H1 (cell line): ENCODE measurements at regions not wholly inside any gene's neighbourhood (a gene's known extent, or its start where the extent isn't known, plus 50 kb on each side); places are given as distances from the start of the nearest gene placed in this dataset.

ENCODE experiments used
- CTCF ChIA-PET: fragments of 300-600 bp; sonication (Branson Sonifier 250); formaldehyde crosslinking; loops from one replicate; lab custom pipeline; 2021; ENCODE audit not compliant: partially characterized antibody; lab: Charles Lee
- POLR2A ChIA-PET: fragments of 300-600 bp; sonication (Branson Sonifier 250); formaldehyde crosslinking; loops from one replicate; lab custom pipeline; 2021; ENCODE audit warnings: inconsistent platforms; ENCODE audit not compliant: partially characterized antibody; lab: Charles Lee
- DNase-seq, 2 experiments: peaks; one replicate each; pipeline versions ENCODE4 v3.0.0 to v3.0.0-alpha.2; 2010 to 2022; ENCODE audit warnings: low spot score in 2 of 2, low read depth in 1 of 2, mixed read lengths in 1 of 2
- FAIRE-seq: peaks from 2 replicates; lab custom pipeline; 2011; peaks lifted over from hg19 to GRCh38; lab: Jason Lieb, UNC
- H2AFZ ChIP-seq: 2 replicates; pipeline ENCODE4 v1.8.1; 2012; ENCODE audit warnings: low read length, inconsistent platforms
- H2AK5ac ChIP-seq: 2 replicates; pipeline ENCODE4 v1.6.1; 2013; ENCODE audit warnings: low read depth, low read length
- H2BK120ac ChIP-seq: replicated peaks from 2 replicates; pipeline ENCODE3; 2013; ENCODE audit warnings: low read depth, low read length, inconsistent platforms
- H2BK12ac ChIP-seq: 2 replicates; pipeline ENCODE4 v1.6.1; 2013; ENCODE audit warnings: low read depth, low read length
- H2BK15ac ChIP-seq: 2 replicates; pipeline ENCODE4 v1.6.1; 2013; ENCODE audit warnings: low read length
- H2BK20ac ChIP-seq: 2 replicates; pipeline ENCODE4 v1.6.1; 2013; ENCODE audit warnings: low read length
- H2BK5ac ChIP-seq: 2 replicates; pipeline ENCODE4 v1.6.1; 2013; ENCODE audit warnings: low read depth, low read length
- H3K14ac ChIP-seq: 2 replicates; pipeline ENCODE4 v1.6.1; 2013; ENCODE audit warnings: inconsistent platforms; ENCODE audit not compliant: insufficient read length
- H3K18ac ChIP-seq: 2 replicates; pipeline ENCODE4 v1.6.1; 2013; ENCODE audit warnings: low read length; ENCODE audit errors: extremely low read depth
- H3K23ac ChIP-seq: 2 replicates; pipeline ENCODE4 v1.6.1; 2013; ENCODE audit warnings: inconsistent platforms; ENCODE audit not compliant: insufficient read length
- H3K23me2 ChIP-seq: 2 replicates; pipeline ENCODE4 v1.6.1; 2013; ENCODE audit warnings: low read depth, low read length
- H3K27ac ChIP-seq: 2 replicates; pipeline ENCODE4 v1.6.1; 2011; ENCODE audit warnings: low read depth, low read length, inconsistent platforms
- H3K27me3 ChIP-seq, 4 experiments: replicated peaks in 1 of 4; 1 replicate in 1 of 4; 2 replicates in 3 of 4; pipeline versions ENCODE4 v1.6.1 to v1.8.1; 2011 to 2013; ENCODE audit warnings: low read length in 3 of 4, mild to moderate bottlenecking in 3 of 4, inconsistent platforms in 2 of 4, mixed read lengths in 2 of 4, moderate library complexity in 1 of 4; ENCODE audit not compliant: control insufficient read depth in 3 of 4, insufficient read depth in 3 of 4; ENCODE audit errors: extremely low read depth in 1 of 4
- H3K36me3 ChIP-seq, 4 experiments: 2 replicates each; pipeline versions ENCODE4 v1.6.1 to v1.8.1; 2011 to 2013; ENCODE audit warnings: mild to moderate bottlenecking in 4 of 4, low read length in 3 of 4, moderate library complexity in 2 of 4, control low read depth in 1 of 4, inconsistent platforms in 1 of 4; ENCODE audit not compliant: insufficient read depth in 4 of 4, control insufficient read depth in 2 of 4
- H3K4ac ChIP-seq: replicated peaks from 2 replicates; pipeline ENCODE3; 2013; ENCODE audit warnings: low read length, low read depth, mixed read lengths, inconsistent platforms; ENCODE audit not compliant: insufficient read length
- H3K4me1 ChIP-seq, 4 experiments: replicated peaks in 1 of 4; 1 replicate in 1 of 4; 2 replicates in 3 of 4; pipeline versions ENCODE4 v1.6.1 to v1.8.1; 2011 to 2013; ENCODE audit warnings: low read length in 3 of 4, inconsistent platforms in 2 of 4, mixed read lengths in 1 of 4; ENCODE audit not compliant: insufficient read depth in 4 of 4, control insufficient read depth in 3 of 4
- H3K4me2 ChIP-seq, 2 experiments: 2 replicates each; pipeline versions ENCODE4 v1.6.1 to v1.8.1; 2011 to 2013; ENCODE audit warnings: low read depth in 2 of 2, low read length in 2 of 2, control low read depth in 1 of 2, inconsistent platforms in 1 of 2, mild to moderate bottlenecking in 1 of 2; ENCODE audit not compliant: insufficient read depth in 1 of 2
- H3K4me3 ChIP-seq, 4 experiments: fragments of 200-600, 300-600 bp in 1 of 4; sonication (generic), shearing (Covaris generic), sonication (Bioruptor Twin) in 1 of 4; 2 replicates each; pipeline versions ENCODE4 v1.5.1 to v1.8.1; 2011 to 2016; ENCODE audit warnings: low read length in 4 of 4, low read depth in 3 of 4, control low read depth in 2 of 4, inconsistent platforms in 2 of 4, mild to moderate bottlenecking in 2 of 4, mixed read lengths in 1 of 4, moderate library complexity in 1 of 4; ENCODE audit not compliant: insufficient read depth in 2 of 4; ENCODE audit errors: extremely low read depth in 1 of 4
- H3K56ac ChIP-seq: replicated peaks from 2 replicates; pipeline ENCODE3; 2013; ENCODE audit warnings: low read depth, mild to moderate bottlenecking, mixed read lengths, low read length, inconsistent platforms; ENCODE audit not compliant: insufficient read length
- H3K79me1 ChIP-seq: 2 replicates; pipeline ENCODE4 v1.6.1; 2013; ENCODE audit warnings: low read depth, low read length, control low read depth
- H3K79me2 ChIP-seq, 2 experiments: 2 replicates each; pipeline versions ENCODE4 v1.6.1 to v1.8.1; 2012 to 2013; ENCODE audit warnings: low read length in 2 of 2, mild to moderate bottlenecking in 2 of 2, inconsistent platforms in 1 of 2; ENCODE audit not compliant: insufficient read depth in 2 of 2, control insufficient read depth in 1 of 2
- H3K9ac ChIP-seq, 4 experiments: replicated peaks in 1 of 4; 1 replicate in 1 of 4; 2 replicates in 3 of 4; pipeline versions ENCODE4 v1.6.1 to v1.8.1; 2011 to 2013; ENCODE audit warnings: low read depth in 3 of 4, low read length in 3 of 4, control low read depth in 2 of 4, mild to moderate bottlenecking in 2 of 4, moderate library complexity in 2 of 4, inconsistent platforms in 1 of 4; ENCODE audit errors: extremely low read depth in 1 of 4
- H3K9me3 ChIP-seq, 2 experiments: 2 replicates each; pipeline versions ENCODE4 v1.6.1 to v1.8.1; 2012 to 2013; ENCODE audit warnings: mild to moderate bottlenecking in 2 of 2, moderate library complexity in 2 of 2, control low read depth in 1 of 2, inconsistent platforms in 1 of 2, low read depth in 1 of 2, low read length in 1 of 2, mixed read lengths in 1 of 2; ENCODE audit not compliant: insufficient read depth in 2 of 2
- H4K20me1 ChIP-seq, 2 experiments: replicated peaks in 1 of 2; 2 replicates each; pipeline versions ENCODE3 to v1.8.1; 2011 to 2013; ENCODE audit warnings: inconsistent platforms in 2 of 2, low read length in 2 of 2, mild to moderate bottlenecking in 1 of 2; ENCODE audit not compliant: insufficient read depth in 2 of 2, control insufficient read depth in 1 of 2
- H4K5ac ChIP-seq: 2 replicates; pipeline ENCODE4 v1.6.1; 2013; ENCODE audit warnings: low read length, low read depth, mixed read lengths, inconsistent platforms; ENCODE audit not compliant: insufficient read length
- H4K8ac ChIP-seq: 2 replicates; pipeline ENCODE4 v1.8.0; 2013; ENCODE audit warnings: mild to moderate bottlenecking, moderate library complexity, low read length, inconsistent platforms; ENCODE audit not compliant: insufficient read depth; ENCODE audit errors: extremely low read depth
- H4K91ac ChIP-seq: replicated peaks from 2 replicates; pipeline ENCODE3; 2013; ENCODE audit warnings: low read length, mixed read lengths, inconsistent platforms; ENCODE audit not compliant: insufficient read length
- CBX5 ChIP-seq: fragments of 300-800, 300-1000 bp; sonication (generic); IDR thresholded peaks from 2 replicates; pipeline ENCODE4 v1.7.1; 2016; ENCODE audit warnings: antibody characterized with exemption, low read length, low read depth
- CEBPB ChIP-seq: IDR thresholded peaks from 2 replicates; pipeline ENCODE4 v1.6.1; 2012; ENCODE audit warnings: low read depth, low read length
- EZH2 ChIP-seq: fragments of 200-600 bp; sonication (generic); IDR thresholded peaks from 2 replicates; pipeline ENCODE4 v1.7.1; 2012; ENCODE audit warnings: low read depth, mild to moderate bottlenecking, moderate library complexity, low read length, inconsistent platforms; ENCODE audit not compliant: severe bottlenecking
- FOSL1 ChIP-seq: IDR thresholded peaks from 2 replicates; pipeline ENCODE4 v1.6.1; 2011; ENCODE audit warnings: mild to moderate bottlenecking, low read depth, low read length, moderate library complexity; ENCODE audit not compliant: insufficient read depth
- KDM5A ChIP-seq: fragments of 200-600 bp; IDR thresholded peaks from 2 replicates; pipeline ENCODE4 v1.7.1; 2012; ENCODE audit warnings: mild to moderate bottlenecking, low read length, inconsistent platforms, mixed read lengths
- POLR2A ChIP-seq, 2 experiments: IDR thresholded peaks; 1 replicate in 1 of 2; 2 replicates in 1 of 2; pipeline ENCODE4 v1.6.1; 2011; ENCODE audit warnings: low read depth in 2 of 2, low read length in 2 of 2, mild to moderate bottlenecking in 2 of 2; ENCODE audit errors: control extremely low read depth in 1 of 2
- RAD21 ChIP-seq, 2 experiments: IDR thresholded peaks in 1 of 2; conservative IDR thresholded peaks in 1 of 2; 2 replicates each; pipeline ENCODE4 v1.6.1; 2011; ENCODE audit warnings: low read depth in 2 of 2, low read length in 2 of 2, improper control_type of control experiment in 1 of 2, inconsistent platforms in 1 of 2, mild to moderate bottlenecking in 1 of 2, moderate library complexity in 1 of 2
- SAP30 ChIP-seq: fragments of 300-600 bp; sonication (generic); IDR thresholded peaks from 2 replicates; pipeline ENCODE4 v1.7.1; 2012; ENCODE audit warnings: low read length, moderate library complexity, mild to moderate bottlenecking, inconsistent platforms; ENCODE audit not compliant: insufficient read depth, insufficient replicate concordance
- SP1 ChIP-seq: IDR thresholded peaks from 2 replicates; pipeline ENCODE4 v1.6.1; 2011; ENCODE audit warnings: low read depth, low read length
- SP2 ChIP-seq: IDR thresholded peaks from 2 replicates; pipeline ENCODE4 v1.6.1; 2012; ENCODE audit warnings: mild to moderate bottlenecking, low read length, inconsistent platforms
- SRF ChIP-seq: IDR thresholded peaks from 2 replicates; pipeline ENCODE4 v1.6.1; 2011; ENCODE audit warnings: mild to moderate bottlenecking, low read depth, low read length, moderate library complexity
- TAF1 ChIP-seq: IDR thresholded peaks from 2 replicates; pipeline ENCODE4 v1.6.1; 2011; ENCODE audit warnings: mild to moderate bottlenecking, low read depth, low read length
- WGBS, 2 experiments: shearing (Covaris generic) in 1 of 2; methylation state at CpG; one replicate each; pipeline versions ENCODE4 v1.1.6 to v1.1.7; 2013 to 2015; ENCODE audit warnings: low lambda C conversion rate in 2 of 2, mixed read lengths in 2 of 2, inconsistent platforms in 1 of 2, low coverage in 1 of 2, missing lambda C conversion rate in 1 of 2; ENCODE audit not compliant: insufficient replicate concordance in 2 of 2, insufficient coverage in 1 of 2, insufficient read length in 1 of 2; ENCODE audit errors: extremely low coverage in 1 of 2, missing lambda C conversion rate in 1 of 2; 5-methylcytosine and 5-hydroxymethylcytosine counted together
- TF ChIP-seq, protein P1 (sequence below), 3 experiments: IDR thresholded peaks; 1 replicate in 2 of 3; 2 replicates in 1 of 3; pipeline versions ENCODE4 v1.5.1 to v1.6.1; 2011; ENCODE audit warnings: low read length in 3 of 3, mild to moderate bottlenecking in 3 of 3, inconsistent platforms in 2 of 3, low read depth in 1 of 3, moderate library complexity in 1 of 3; ENCODE audit not compliant: insufficient read depth in 1 of 3; ENCODE audit errors: control extremely low read depth in 1 of 3

DNA sequence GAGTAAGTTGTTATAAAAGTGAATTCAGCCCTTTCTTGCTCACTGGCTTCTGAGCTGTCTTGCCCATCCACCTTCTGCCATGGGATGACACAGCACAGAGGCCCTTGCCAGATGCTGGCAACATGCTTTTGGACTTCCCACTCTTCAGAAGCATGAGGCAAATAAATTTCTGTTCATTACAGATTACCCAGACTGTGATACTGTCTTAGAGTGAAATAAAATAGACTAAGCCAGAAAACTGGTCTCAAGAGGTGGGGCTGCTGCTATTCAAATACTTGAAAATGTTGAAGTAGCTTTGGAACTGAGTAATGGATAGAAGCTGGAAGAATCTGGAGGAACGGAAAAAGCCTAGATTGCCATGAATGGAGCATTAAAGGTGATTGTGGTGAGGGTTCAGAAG lies 170.4 kb downstream of the ZMAT3 start:
- H2AFZ ChIP-seq = no peak overlapping the region
- no peak overlapping the region for H3K27ac ChIP-seq
- H3K4me3 ChIP-seq = no peak overlapping the region
- H3K23ac ChIP-seq = no peak overlapping the region
- H3K4me2 ChIP-seq = no peak overlapping the region
- ChIA-PET CTCF (interaction anchor here (0.5 to 1.7 kb wide), 3 partner anchors 10 to 791 kb away, joined by 3 read pairs; no protein-coding TSS in a partner anchor), POLR2A (interaction anchor here (0.9 kb wide), 1 partner anchor 42 kb away, joined by 3 read pairs; no protein-coding TSS in a partner anchor)
- no peak overlapping the region for H2AK5ac ChIP-seq
- H4K20me1 ChIP-seq = no peaks in the 10 kb centered on the region
- no peak overlapping the region for H3K18ac ChIP-seq
- H3K4ac ChIP-seq = no peak overlapping the region
- FAIRE-seq (no peak), DNase-seq (no peak)
- no peaks in the 10 kb centered on the region for H3K27me3 ChIP-seq
- no peak overlapping the region for H2BK12ac ChIP-seq
- no peak overlapping the region for H4K91ac ChIP-seq
- H4K5ac ChIP-seq = no peak overlapping the region
- H2BK15ac ChIP-seq = no peak overlapping the region
- 86% methylated on average over 1 of the region's 1 CpG; no CpG with 5 or more reads in 1 of the 2 experiments for WGBS, 2 experiments
- H2BK5ac ChIP-seq = no peak overlapping the region
- H3K14ac ChIP-seq = no peak overlapping the region
- H3K79me1 ChIP-seq = no peaks in the 10 kb centered on the region
- H3K79me2 ChIP-seq = no peaks in the 10 kb centered on the region
- H3K4me1 ChIP-seq = no peaks in the 10 kb centered on the region
- H4K8ac ChIP-seq = no peak overlapping the region
- no peak overlapping the region for H2BK20ac ChIP-seq
- H3K9me3 ChIP-seq = no peaks in the 10 kb centered on the region
- H2BK120ac ChIP-seq = no peak overlapping the region
- no peaks in the 10 kb centered on the region for H3K36me3 ChIP-seq
- H3K56ac ChIP-seq = no peak overlapping the region
- no peak overlapping the region for H3K9ac ChIP-seq
- H3K23me2 ChIP-seq = no peaks in the 10 kb centered on the region
- TF ChIP-seq, protein P1, sequence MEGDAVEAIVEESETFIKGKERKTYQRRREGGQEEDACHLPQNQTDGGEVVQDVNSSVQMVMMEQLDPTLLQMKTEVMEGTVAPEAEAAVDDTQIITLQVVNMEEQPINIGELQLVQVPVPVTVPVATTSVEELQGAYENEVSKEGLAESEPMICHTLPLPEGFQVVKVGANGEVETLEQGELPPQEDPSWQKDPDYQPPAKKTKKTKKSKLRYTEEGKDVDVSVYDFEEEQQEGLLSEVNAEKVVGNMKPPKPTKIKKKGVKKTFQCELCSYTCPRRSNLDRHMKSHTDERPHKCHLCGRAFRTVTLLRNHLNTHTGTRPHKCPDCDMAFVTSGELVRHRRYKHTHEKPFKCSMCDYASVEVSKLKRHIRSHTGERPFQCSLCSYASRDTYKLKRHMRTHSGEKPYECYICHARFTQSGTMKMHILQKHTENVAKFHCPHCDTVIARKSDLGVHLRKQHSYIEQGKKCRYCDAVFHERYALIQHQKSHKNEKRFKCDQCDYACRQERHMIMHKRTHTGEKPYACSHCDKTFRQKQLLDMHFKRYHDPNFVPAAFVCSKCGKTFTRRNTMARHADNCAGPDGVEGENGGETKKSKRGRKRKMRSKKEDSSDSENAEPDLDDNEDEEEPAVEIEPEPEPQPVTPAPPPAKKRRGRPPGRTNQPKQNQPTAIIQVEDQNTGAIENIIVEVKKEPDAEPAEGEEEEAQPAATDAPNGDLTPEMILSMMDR (IDR thresholded peaks at IDR 0.05; ENCODE audit: control extremely low read depth in 1 of 3, insufficient read depth in 1 of 3, low read depth in 1 of 3, low read length in 3 of 3) = no peak
- TF ChIP-seq SP2 = no peak
- TF ChIP-seq SAP30 = no peak
- TF ChIP-seq RAD21 (IDR thresholded peaks at IDR 0.05 in 1 of 2, conservative IDR thresholded peaks at IDR 0.05 in 1 of 2; ENCODE audit: low read depth in 2 of 2, low read length in 2 of 2) = no peak
- TF ChIP-seq CBX5 = no peak
- no peak for TF ChIP-seq SP1
- no peak for TF ChIP-seq POLR2A (IDR thresholded peaks at IDR 0.05; ENCODE audit: control extremely low read depth in 1 of 2, low read depth in 2 of 2, low read length in 2 of 2)
- TF ChIP-seq CEBPB = no peak
- no peak for TF ChIP-seq EZH2
- TF ChIP-seq FOSL1 = no peak
- no peak for TF ChIP-seq SRF
- no peak for TF ChIP-seq KDM5A
- TF ChIP-seq TAF1 = no peak
